OCI-LY1 (cell line): ENCODE measurements at regions not wholly inside any gene's neighbourhood (a gene's known extent, or its start where the extent isn't known, plus 50 kb on each side); places are given as distances from the start of the nearest gene placed in this dataset.

ENCODE experiments used
- H2AFZ ChIP-seq: fragments of 200-600 bp; sonication (generic), shearing (Covaris generic); 2 replicates; pipeline ENCODE4 v1.6.0; 2014; ENCODE audit warnings: antibody characterized with exemption, mild to moderate bottlenecking, low read length
- H3F3A ChIP-seq: fragments of 200-600 bp; sonication (generic), shearing (Covaris generic); 2 replicates; pipeline ENCODE4 v1.6.0; 2014; ENCODE audit warnings: mild to moderate bottlenecking, antibody characterized with exemption, low read length, moderate library complexity; ENCODE audit not compliant: insufficient read depth
- H3K27ac ChIP-seq: fragments of 200-600 bp; sonication (generic); 2 replicates; pipeline ENCODE4 v1.5.1; 2014; ENCODE audit warnings: low read length, mixed run types, mild to moderate bottlenecking, low read depth; ENCODE audit not compliant: poor library complexity, severe bottlenecking
- H3K27me3 ChIP-seq: fragments of 200-600 bp; sonication (generic); 2 replicates; pipeline ENCODE4 v1.6.0; 2014; ENCODE audit warnings: antibody characterized with exemption, mild to moderate bottlenecking, low read length, moderate library complexity; ENCODE audit not compliant: insufficient read depth
- H3K36me3 ChIP-seq: fragments of 200-600 bp; sonication (generic); 2 replicates; pipeline ENCODE4 v1.6.1; 2014; ENCODE audit warnings: mild to moderate bottlenecking, antibody characterized with exemption, low read length, moderate library complexity, mixed read lengths; ENCODE audit not compliant: insufficient read depth
- H3K4me1 ChIP-seq: fragments of 200-600 bp; sonication (generic); 2 replicates; pipeline ENCODE4 v1.5.1; 2014; ENCODE audit warnings: mild to moderate bottlenecking, low read length, moderate library complexity; ENCODE audit not compliant: insufficient read depth, severe bottlenecking
- H3K4me2 ChIP-seq: fragments of 200-600 bp; sonication (generic), shearing (Covaris generic); 2 replicates; pipeline ENCODE4 v1.6.1; 2014; ENCODE audit warnings: low read length
- H3K4me3 ChIP-seq: fragments of 200-600 bp; sonication (generic); 2 replicates; pipeline ENCODE4 v1.5.1; 2014; ENCODE audit warnings: low read length, low read depth, mild to moderate bottlenecking, mixed read lengths; ENCODE audit not compliant: poor library complexity, severe bottlenecking
- H3K79me2 ChIP-seq: fragments of 200-600 bp; shearing (Covaris generic); 2 replicates; pipeline ENCODE4 v1.6.1; 2016; ENCODE audit warnings: mixed run types, low read length, mixed read lengths; ENCODE audit not compliant: insufficient read depth
- H3K9ac ChIP-seq: fragments of 200-600 bp; sonication (generic), shearing (Covaris generic); 2 replicates; pipeline ENCODE4 v1.6.1; 2014; ENCODE audit warnings: mild to moderate bottlenecking, low read length, mixed read lengths
- H3K9me2 ChIP-seq: fragments of 200-600 bp; sonication (generic), shearing (Covaris generic); 2 replicates; pipeline ENCODE4 v1.6.1; 2014; ENCODE audit warnings: low read depth, mild to moderate bottlenecking, low read length, mixed read lengths
- H3K9me3 ChIP-seq: fragments of 200-600 bp; shearing (Covaris generic); 2 replicates; pipeline ENCODE4 v1.6.1; 2014; ENCODE audit warnings: low read length, mixed read lengths
- H4K20me1 ChIP-seq: fragments of 200-600 bp; sonication (generic), shearing (Covaris generic); 2 replicates; pipeline ENCODE4 v1.6.0; 2016; ENCODE audit warnings: mild to moderate bottlenecking, low read length; ENCODE audit not compliant: insufficient read depth
- CTCF ChIP-seq: fragments of 200-600 bp; sonication (generic), shearing (Covaris generic); IDR thresholded peaks from 2 replicates; pipeline ENCODE4 v1.5.1; 2017; ENCODE audit warnings: mild to moderate bottlenecking, antibody characterized with exemption, low read length, moderate library complexity, mixed read lengths
- EZH2 ChIP-seq: fragments of 200-600 bp; sonication (generic), shearing (Covaris generic); IDR thresholded peaks from 2 replicates; pipeline ENCODE4 v1.8.0; 2017; ENCODE audit warnings: borderline replicate concordance, mixed run types, mild to moderate bottlenecking, antibody characterized with exemption, low read length, moderate library complexity, mixed read lengths

GRCh38 chr21:39118061-39118460 is 65.2 kb downstream of the PSMG1 start:
- H3K79me2 ChIP-seq = no peaks in the 10 kb centered on the region
- H3K4me3 ChIP-seq = no peak overlapping the region
- H3F3A ChIP-seq = no peaks in the 10 kb centered on the region
- no peak overlapping the region for H3K9ac ChIP-seq
- H2AFZ ChIP-seq = no peak overlapping the region
- 0 out of 2 replicates have a peak, but pooled peaks cover 4% of the 10 kb centered on the region for H3K27me3 ChIP-seq
- no peaks in the 10 kb centered on the region for H3K9me2 ChIP-seq
- H3K36me3 ChIP-seq = no peaks in the 10 kb centered on the region
- H3K9me3 ChIP-seq = no peaks in the 10 kb centered on the region
- H3K27ac ChIP-seq = no peak overlapping the region
- H3K4me1 ChIP-seq = no peaks in the 10 kb centered on the region
- no peak overlapping the region for H3K4me2 ChIP-seq
- TF ChIP-seq CTCF = no peak
- TF ChIP-seq EZH2 = no peak
- no peaks in the 10 kb centered on the region for H4K20me1 ChIP-seq

DNA sequence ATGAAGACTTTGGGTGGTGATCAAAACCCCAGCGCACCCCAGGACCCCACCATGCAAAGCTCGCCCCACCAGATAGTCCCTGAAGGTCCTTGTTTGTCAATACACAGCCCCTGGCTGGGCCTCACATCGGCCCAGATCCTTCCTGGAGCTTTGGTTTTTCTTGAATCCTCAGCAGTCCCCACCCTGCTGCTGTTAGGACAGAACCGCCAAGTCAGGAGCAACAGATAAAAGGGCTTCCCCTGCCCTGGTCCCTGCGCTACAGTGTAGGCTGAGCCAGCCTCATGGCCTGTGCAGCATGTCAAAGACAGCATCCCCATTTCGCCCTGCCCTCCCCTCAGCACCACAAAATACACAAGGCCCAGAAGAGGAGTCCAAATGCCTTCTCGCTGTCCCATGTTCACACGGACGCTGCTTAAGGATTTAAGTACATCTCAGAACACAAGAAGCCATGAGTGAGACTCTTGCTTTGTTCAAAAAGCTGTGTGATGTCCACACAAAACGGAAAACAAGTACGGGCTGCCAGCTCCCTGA is 65.7 kb downstream of the PSMG1 start:
- H3K9me2 ChIP-seq = no peaks in the 10 kb centered on the region
- 0 out of 2 replicates have a peak, but pooled peaks cover 4% of the 10 kb centered on the region for H3K27me3 ChIP-seq
- H3K9ac ChIP-seq = no peak overlapping the region
- H2AFZ ChIP-seq = no peak overlapping the region
- H3K4me3 ChIP-seq = no peak overlapping the region
- no peaks in the 10 kb centered on the region for H3F3A ChIP-seq
- H3K27ac ChIP-seq = no peak overlapping the region
- H3K9me3 ChIP-seq = no peaks in the 10 kb centered on the region
- no peaks in the 10 kb centered on the region for H3K79me2 ChIP-seq
- H3K36me3 ChIP-seq = no peaks in the 10 kb centered on the region
- no peak overlapping the region for H3K4me2 ChIP-seq
- TF ChIP-seq EZH2 (no peak), CTCF (no peak)
- no peaks in the 10 kb centered on the region for H4K20me1 ChIP-seq
- H3K4me1 ChIP-seq = no peaks in the 10 kb centered on the region

- no peaks in the 10 kb centered on the region for H3F3A ChIP-seq
- TF ChIP-seq CTCF = no peak
- TF ChIP-seq EZH2 = no peak
- H3K4me2 ChIP-seq = no peak overlapping the region
- no peaks in the 10 kb centered on the region for H3K9me2 ChIP-seq
- no peaks in the 10 kb centered on the region for H3K36me3 ChIP-seq
- H3K9me3 ChIP-seq = no peaks in the 10 kb centered on the region
- no peaks in the 10 kb centered on the region for H4K20me1 ChIP-seq
- H3K4me3 ChIP-seq = no peak overlapping the region
- no peak overlapping the region for H3K27ac ChIP-seq
- H3K79me2 ChIP-seq = no peaks in the 10 kb centered on the region
- H2AFZ ChIP-seq = no peak overlapping the region
- H3K4me1 ChIP-seq = no peaks in the 10 kb centered on the region
- 0 out of 2 replicates have a peak, but pooled peaks cover 4% of the 10 kb centered on the region for H3K27me3 ChIP-seq
- H3K9ac ChIP-seq = no peak overlapping the region
These were observed 66.4 kb downstream of the PSMG1 start for GRCh38 chr21:39116761-39117439.
